ENCODE measurements at regions not wholly inside any gene's neighbourhood (a gene's known extent, or its start where the extent isn't known, plus 50 kb on each side); places are given as distances from the start of the nearest gene placed in this dataset.

DNA sequence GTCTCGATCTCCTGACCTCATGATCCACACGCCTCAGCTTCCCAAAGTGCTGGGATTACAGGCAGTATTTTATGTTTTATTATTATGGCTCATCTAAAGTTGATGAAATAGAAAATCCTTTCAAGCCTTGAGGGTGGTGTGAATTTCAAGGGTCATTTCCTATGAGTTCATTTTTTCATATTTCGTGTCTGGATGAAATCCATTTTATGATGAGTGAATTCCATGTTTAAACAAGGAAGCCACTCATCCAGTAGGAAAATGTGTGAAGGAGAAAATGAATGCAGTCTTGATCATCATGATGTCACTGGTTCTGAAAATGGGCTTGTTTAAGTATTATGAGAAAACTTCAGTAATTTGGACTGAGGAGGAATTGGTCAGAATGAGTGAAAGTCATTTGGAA, 74.6 kb upstream of the ZSWIM6 start:
- TF ChIP-seq, protein P1, sequence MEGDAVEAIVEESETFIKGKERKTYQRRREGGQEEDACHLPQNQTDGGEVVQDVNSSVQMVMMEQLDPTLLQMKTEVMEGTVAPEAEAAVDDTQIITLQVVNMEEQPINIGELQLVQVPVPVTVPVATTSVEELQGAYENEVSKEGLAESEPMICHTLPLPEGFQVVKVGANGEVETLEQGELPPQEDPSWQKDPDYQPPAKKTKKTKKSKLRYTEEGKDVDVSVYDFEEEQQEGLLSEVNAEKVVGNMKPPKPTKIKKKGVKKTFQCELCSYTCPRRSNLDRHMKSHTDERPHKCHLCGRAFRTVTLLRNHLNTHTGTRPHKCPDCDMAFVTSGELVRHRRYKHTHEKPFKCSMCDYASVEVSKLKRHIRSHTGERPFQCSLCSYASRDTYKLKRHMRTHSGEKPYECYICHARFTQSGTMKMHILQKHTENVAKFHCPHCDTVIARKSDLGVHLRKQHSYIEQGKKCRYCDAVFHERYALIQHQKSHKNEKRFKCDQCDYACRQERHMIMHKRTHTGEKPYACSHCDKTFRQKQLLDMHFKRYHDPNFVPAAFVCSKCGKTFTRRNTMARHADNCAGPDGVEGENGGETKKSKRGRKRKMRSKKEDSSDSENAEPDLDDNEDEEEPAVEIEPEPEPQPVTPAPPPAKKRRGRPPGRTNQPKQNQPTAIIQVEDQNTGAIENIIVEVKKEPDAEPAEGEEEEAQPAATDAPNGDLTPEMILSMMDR (IDR thresholded peaks at IDR 0.05), result no peak
- no peak for TF ChIP-seq EZH2 (IDR thresholded peaks at IDR 0.05; ENCODE audit: borderline replicate concordance, insufficient read depth, low read depth, low read length, poor library complexity, severe bottlenecking)
- H3K27me3 ChIP-seq (replicated peaks in 1 of 4; ENCODE audit: control extremely low read depth in 1 of 4, control insufficient read depth in 3 of 4, insufficient read depth in 4 of 4, low read length in 3 of 4), result no peaks in the 10 kb centered on the region
- H3K79me2 ChIP-seq (ENCODE audit: control insufficient read depth, insufficient read depth, low read length), result no peaks in the 10 kb centered on the region
- H3K9ac ChIP-seq (ENCODE audit: low read length), result no peak overlapping the region
- ATAC-seq (ENCODE audit: low read depth) (no peak), DNase-seq (no peak)
- H3K4me1 ChIP-seq (ENCODE audit: control insufficient read depth in 2 of 2, insufficient read depth in 2 of 2, low read length in 2 of 2), result no peaks in the 10 kb centered on the region
- H2AFZ ChIP-seq (ENCODE audit: insufficient read depth, low read depth, low read length, poor library complexity, severe bottlenecking), result no peak overlapping the region
- no peaks in the 10 kb centered on the region for H3K9me3 Mint-ChIP-seq (ENCODE audit: insufficient read depth)
- intact Hi-C loops (cut with micrococcal nuclease), result no loop called here
- H3K4me3 ChIP-seq (ENCODE audit: control extremely low read depth in 1 of 5, extremely low read depth in 1 of 5, insufficient read depth in 1 of 5, low read depth in 2 of 5, low read length in 4 of 5), result no peak overlapping the region
- no peak overlapping the region for H3K27ac ChIP-seq (ENCODE audit: low read length in 2 of 2)
- no peak overlapping the region for H3K4me2 ChIP-seq (replicated peaks; ENCODE audit: low read depth, low read length, poor library complexity, severe bottlenecking)
- ChIA-PET POLR2A (no interaction called here), CTCF (no interaction called here)
- no peaks in the 10 kb centered on the region for H3K4me1 Mint-ChIP-seq
- H3K9me3 ChIP-seq (ENCODE audit: control extremely low read depth in 1 of 3, control insufficient read depth in 2 of 3, insufficient read depth in 1 of 3, low read length in 2 of 3), result no peaks in the 10 kb centered on the region
- H3K36me3 ChIP-seq (replicated peaks in 1 of 2; ENCODE audit: control extremely low read depth in 1 of 2, control insufficient read depth in 1 of 2, extremely low read depth in 1 of 2, insufficient read depth in 2 of 2, low read length in 1 of 2), result no peaks in the 10 kb centered on the region
- 97% methylated on average over 3 of the region's 3 CpGs for WGBS (ENCODE audit: insufficient coverage)
- no peak overlapping the region for H3K4me3 Mint-ChIP-seq
- no peak overlapping the region for H3K27ac Mint-ChIP-seq
- no peaks in the 10 kb centered on the region for H4K20me1 ChIP-seq (ENCODE audit: control insufficient read depth, insufficient read depth, low read length, poor library complexity, severe bottlenecking)
- H3K27me3 Mint-ChIP-seq, result peaks cover 22% of the 10 kb centered on the region

DNA sequence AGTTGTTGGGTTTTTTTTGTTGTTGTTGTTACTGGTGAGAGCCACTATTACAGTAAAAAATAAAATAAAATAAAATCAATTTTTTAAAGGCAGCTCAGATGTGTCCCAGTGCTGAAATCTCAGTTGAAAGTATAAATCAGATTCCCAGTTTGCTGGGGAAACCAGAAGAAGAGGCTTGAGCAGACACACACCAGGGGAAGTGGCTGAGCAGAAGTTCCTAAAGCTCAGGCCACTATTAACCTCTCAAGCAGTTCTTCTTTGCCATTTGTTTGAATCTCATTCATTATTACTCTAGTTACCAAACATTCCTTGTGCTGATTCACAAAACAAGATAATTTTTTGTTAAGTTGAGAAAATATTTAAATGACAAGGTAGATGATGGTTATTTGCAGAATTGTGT, 70.9 kb upstream of the ZSWIM6 start:
- Histone ChIP-seq H3K9me3 (ENCODE audit: control extremely low read depth in 1 of 3, control insufficient read depth in 2 of 3, insufficient read depth in 1 of 3, low read length in 2 of 3) (no peaks in the 10 kb centered on the region), H3K79me2 (ENCODE audit: control insufficient read depth, insufficient read depth, low read length) (no peaks in the 10 kb centered on the region), H3K4me3 (ENCODE audit: control extremely low read depth in 1 of 5, extremely low read depth in 1 of 5, insufficient read depth in 1 of 5, low read depth in 2 of 5, low read length in 4 of 5) (no peak overlapping the region), H3K4me2 (replicated peaks; ENCODE audit: low read depth, low read length, poor library complexity, severe bottlenecking) (no peak overlapping the region), H3K27me3 (replicated peaks in 1 of 4; ENCODE audit: control extremely low read depth in 1 of 4, control insufficient read depth in 3 of 4, insufficient read depth in 4 of 4, low read length in 3 of 4) (no peaks in the 10 kb centered on the region), H3K9ac (ENCODE audit: low read length) (no peak overlapping the region), H3K4me1 (ENCODE audit: control insufficient read depth in 2 of 2, insufficient read depth in 2 of 2, low read length in 2 of 2) (no peaks in the 10 kb centered on the region), H3K36me3 (replicated peaks in 1 of 2; ENCODE audit: control extremely low read depth in 1 of 2, control insufficient read depth in 1 of 2, extremely low read depth in 1 of 2, insufficient read depth in 2 of 2, low read length in 1 of 2) (no peaks in the 10 kb centered on the region), H4K20me1 (ENCODE audit: control insufficient read depth, insufficient read depth, low read length, poor library complexity, severe bottlenecking) (no peaks in the 10 kb centered on the region), H3K27ac (ENCODE audit: low read length in 2 of 2) (no peak overlapping the region), H2AFZ (ENCODE audit: insufficient read depth, low read depth, low read length, poor library complexity, severe bottlenecking) (no peak overlapping the region)
- TF ChIP-seq, protein P1 (IDR thresholded peaks at IDR 0.05), result no peak
- TF ChIP-seq EZH2 (IDR thresholded peaks at IDR 0.05; ENCODE audit: borderline replicate concordance, insufficient read depth, low read depth, low read length, poor library complexity, severe bottlenecking), result no peak
- POLR2A ChIA-PET, result interaction anchor here (0.9 kb wide), 1 partner anchor 9 kb away, joined by 3 read pairs; no protein-coding TSS in a partner anchor
- CTCF ChIA-PET, result no interaction called here
- Mint-ChIP-seq H3K27me3 (peaks cover 24% of the 10 kb centered on the region), H3K4me3 (no peak overlapping the region), H3K9me3 (ENCODE audit: insufficient read depth) (no peaks in the 10 kb centered on the region), H3K4me1 (no peaks in the 10 kb centered on the region), H3K27ac (no peak overlapping the region)
- no peak for DNase-seq
- intact Hi-C loops (cut with micrococcal nuclease), result no loop called here
- no peak for ATAC-seq (ENCODE audit: low read depth)
